CD1c-positive myeloid dendritic cell (primary cell): ENCODE measurements at regions not wholly inside any gene's neighbourhood (a gene's known extent, or its start where the extent isn't known, plus 50 kb on each side); places are given as distances from the start of the nearest gene placed in this dataset.

Experiments used
- DNase-seq: peaks from one replicate; pipeline ENCODE4 v3.0.0-alpha.2; 2016; ENCODE audit errors: extremely low spot score

DNA sequence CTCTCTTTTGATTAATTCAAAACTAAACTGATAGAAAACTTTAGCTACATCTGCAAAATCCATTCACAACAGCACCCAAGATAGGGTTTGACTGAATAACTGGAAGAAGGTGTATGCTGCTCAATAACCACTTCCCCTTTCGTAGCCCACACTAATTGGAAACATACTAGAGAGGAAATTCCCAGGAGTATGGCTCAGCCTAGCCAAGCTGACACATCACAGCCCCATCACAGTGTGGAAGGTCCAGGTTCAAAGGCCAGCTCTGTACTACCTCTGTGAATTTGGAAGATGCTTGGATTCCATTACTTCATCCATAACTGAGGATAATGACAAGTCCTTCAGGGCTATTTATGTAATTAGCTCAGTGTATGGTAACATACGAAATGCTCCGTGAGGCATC is 185.4 kb downstream of the FBXO15 start:
- no peak for DNase-seq

DNA sequence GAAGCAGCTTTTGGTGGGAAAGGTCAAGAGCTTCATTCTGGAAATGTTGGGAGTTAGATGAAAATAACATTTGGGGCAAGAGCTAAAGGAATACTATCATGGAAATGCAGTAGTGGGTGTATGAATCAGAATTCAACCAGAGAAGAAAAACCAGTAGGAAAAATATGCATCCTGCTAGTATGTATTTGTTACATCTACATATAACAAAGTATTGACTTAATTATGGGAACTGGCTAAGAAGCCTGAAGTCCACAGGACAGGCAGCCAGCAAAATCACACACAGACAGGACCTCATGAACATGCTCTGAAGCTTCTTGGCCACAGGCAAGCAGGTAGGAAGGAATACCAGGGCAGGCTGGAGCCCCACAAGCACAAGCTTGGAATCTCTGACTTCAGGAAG is 185.8 kb downstream of the FBXO15 start:
- no peak for DNase-seq

DNA sequence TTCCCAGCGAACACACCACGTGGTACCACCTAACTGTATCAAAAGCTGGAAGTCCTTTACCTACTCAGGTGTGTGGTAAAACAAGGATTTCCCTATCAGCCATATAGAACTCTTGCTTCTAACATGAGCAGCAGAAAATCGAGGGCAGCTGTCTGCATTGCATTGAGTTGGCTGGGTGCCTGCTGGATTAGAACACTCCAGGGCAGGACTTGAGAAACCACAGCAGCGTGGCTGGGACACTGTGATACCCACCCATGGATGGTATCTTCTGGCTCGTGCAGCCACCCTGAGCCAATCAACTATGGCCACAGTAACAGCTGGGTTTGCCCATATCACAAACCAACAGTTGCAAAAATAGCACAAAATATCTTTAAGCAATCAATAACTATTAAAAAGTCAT is 188.3 kb downstream of the FBXO15 start:
- DNase-seq: no peak

DNA sequence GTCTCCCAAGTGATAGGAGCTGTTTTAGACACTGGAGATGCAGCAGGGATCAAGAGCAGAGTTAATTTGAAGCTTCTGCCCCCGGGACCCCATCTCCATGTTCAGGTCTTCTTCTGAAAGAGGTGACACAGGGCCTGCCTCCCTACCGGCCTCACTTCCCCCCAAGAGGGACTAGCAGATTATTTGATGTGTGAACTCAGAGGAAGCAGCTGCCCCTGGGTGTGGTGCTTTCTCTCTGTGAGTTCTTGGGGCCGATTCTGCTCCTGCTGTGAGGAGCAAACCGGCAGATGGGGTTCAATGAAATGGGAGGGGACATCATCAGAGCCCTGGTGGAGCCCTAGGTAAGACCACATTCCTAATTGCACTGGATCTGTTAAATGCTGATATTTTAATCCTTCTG is 193.4 kb downstream of the FBXO15 start:
- DNase-seq: no peak

DNA sequence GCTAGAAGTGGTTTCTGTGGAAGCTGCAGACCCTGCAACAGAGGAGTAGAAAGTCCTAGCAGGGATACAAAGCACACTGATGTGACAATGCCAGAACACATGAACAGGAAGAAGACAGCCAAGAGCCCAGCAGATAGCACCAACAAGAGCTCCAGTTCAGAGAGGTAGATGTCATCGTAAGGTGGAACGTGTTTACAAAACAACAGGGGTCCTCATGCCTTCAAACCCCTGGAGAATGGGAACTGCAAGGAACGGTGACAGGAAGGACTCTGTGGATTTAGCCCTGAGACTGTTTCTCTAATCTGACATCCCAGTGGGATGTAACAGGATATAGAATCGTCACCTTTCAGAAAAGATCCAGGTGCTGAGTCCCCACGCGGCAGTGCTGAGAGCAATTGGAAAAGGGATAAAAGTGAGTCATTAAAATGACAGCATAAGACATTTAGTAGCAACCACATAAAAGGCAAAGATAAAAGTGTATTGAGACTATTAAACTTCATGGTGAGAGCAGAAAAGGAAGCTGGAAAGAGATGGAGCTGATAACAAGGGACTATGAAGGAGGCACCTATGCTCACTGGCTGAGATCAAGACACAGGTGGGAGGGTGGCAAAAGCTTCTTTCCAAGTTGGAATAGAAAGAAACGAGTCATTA is 195.2 kb downstream of the FBXO15 start:
- no peak for DNase-seq

DNA sequence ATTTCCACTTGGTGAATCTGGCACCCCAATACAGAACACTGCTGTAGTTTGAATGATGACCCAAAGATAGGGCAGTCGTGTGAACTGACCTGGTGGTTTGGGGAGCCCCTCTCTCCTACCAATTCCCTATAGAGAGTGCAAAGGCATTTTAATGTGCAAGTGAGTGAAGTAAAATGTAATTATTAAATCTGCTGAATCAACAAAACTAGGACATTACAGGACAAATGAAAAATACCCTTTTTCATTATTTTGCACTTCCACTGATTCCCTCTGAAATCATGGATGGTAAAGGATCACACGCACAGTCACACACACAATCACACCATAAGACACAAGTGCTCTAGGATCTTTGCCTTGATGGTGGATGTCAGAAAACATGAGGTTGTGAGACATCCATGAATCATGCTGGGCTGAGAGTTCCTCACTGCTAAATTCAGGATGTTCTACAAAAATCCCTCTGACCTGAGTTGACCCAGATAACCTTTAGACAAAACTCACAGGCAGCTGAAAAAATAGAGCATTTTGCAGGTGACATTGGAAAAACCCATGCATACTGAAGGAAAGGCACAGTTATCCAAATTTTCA is 197.4 kb downstream of the FBXO15 start:
- DNase-seq: no peak

DNA sequence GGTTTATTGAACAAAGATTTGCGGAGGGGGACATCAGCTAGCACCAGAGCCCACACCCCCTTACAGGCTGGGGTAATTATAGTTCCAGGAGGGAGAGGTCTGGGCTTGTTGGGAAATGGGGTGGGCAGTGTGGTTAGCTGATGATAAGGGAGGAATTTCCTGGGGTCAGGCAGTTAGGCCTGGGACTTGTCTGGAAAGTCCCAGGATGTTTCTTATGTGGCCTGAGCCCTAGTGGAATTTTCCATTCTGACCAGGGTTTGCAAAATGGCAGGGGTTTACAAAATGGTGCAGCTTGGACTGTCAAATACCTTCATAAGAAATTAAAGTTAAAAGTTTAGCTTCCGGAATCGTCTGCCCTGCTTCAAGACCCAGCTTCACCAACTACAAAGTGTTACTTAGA is 199.1 kb downstream of the FBXO15 start:
- DNase-seq: no peak

DNA sequence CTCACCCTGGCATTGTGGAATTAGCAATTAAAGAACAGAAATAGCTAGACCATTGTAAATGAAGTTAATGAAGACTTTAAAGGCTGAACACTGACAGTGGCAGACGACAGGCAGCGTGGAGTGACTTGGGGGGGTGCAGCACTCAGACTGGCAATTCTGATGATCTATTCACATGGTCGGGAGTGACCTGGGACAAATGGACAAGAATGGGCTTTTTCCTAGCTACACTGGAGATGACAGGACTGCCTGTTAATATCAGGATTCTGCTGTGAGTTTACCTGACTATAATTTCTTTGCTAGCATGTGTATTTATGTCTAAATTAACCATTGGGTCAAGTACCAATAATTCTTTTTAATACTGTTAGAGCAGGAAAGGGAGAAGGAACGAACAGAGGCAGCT is 199.6 kb downstream of the FBXO15 start:
- no peak for DNase-seq

DNA sequence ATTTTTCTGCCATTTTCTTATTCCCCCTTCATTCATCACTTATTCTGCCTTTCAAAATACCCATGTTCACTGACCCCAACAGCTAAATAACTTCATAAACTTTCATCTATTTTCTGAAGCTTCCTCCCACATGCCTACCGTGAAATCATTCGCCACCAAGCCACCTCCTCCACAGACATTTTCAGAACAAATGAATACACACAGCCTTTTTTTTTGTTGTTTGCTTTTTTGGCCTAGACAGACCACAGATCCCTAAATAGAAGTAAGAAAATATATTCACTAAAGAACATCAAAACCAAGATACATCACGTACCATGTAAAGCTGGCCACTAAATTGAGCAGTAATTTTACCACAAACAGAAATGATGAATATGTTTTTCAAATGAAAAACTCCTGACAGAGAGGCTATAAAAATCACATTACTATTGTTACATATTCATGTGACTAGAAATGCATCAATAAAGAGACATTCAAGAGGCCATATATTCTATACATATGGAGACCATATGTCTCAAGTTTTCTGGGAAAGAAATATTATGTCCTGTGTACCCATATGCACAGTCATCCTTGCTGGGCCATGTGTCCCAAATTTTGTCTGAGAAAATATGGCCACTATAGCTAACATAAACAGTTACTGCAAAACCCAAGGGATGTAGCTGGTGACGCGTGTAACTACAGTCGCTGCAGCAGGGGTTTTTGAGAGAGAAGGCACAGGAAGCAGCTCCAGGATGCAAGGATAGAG is 200.3 kb downstream of the FBXO15 start:
- DNase-seq: no peak

DNA sequence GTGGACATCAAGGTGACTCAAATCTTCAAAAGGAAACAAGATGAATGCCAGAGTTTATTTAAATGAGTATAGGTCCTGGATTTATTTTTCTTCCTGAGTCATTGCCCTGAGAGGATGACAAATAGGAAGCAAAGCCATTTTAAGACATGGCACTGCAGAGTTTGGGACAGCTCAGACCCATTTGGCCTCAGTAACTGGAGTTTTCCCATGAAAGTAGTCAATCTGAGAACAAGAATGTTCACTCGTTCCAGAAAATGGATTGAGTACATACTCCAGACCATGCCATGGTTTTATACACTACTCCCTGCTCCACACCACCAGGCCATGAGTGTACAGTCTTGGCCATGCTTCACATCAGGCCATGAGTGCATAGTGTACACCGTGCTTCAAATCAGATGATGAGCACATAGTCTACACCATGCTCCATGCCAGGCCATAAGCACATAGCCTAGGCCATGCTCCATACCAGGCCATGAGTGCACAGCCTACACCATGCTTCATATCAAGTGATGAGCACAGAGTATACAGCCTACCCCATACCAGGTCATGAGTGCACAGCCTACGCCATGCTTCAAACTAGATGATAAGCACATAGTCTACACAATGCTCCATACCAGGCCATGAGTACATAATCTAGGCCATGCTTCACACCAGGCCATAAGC is 202.4 kb downstream of the FBXO15 start:
- DNase-seq: no peak

DNA sequence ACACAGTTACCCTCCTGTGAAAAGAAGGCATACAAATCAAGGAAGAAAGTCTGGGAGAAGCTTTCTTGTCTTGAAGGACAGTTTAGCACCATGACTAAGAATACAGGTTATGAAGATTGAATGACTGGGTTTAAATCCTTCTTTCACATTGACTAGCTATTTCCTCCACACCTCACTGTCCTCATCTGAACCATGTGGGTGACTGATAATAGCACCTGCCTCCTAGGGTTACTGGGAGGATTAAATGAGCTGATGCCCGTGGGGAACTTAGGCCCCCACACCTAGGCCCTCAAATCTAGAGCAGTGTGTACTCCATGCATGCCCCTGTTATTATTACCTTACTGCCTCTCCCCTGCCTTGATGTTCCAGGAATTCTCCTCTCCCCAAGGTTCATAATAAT is 202.9 kb downstream of the FBXO15 start:
- DNase-seq: no peak

DNA sequence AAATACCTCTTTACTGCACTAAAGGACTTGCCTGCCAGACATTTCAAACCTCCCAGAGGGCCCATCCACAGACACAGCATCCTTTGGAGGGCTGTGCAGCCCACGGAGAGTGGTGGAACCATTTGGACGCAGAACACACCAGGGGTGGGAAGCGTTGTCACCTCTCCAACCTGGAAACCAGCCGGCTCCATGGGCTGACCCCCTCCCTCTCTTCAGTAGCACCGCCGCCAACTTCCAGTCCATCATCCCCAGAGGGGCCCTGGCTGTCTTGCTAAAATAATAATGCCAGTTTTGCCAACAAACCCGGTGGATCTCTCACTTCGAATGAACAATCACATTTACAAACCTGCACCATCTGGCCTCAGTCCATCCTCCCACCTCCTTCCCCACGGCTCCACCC is 203.9 kb downstream of the FBXO15 start:
- no peak for DNase-seq

DNA sequence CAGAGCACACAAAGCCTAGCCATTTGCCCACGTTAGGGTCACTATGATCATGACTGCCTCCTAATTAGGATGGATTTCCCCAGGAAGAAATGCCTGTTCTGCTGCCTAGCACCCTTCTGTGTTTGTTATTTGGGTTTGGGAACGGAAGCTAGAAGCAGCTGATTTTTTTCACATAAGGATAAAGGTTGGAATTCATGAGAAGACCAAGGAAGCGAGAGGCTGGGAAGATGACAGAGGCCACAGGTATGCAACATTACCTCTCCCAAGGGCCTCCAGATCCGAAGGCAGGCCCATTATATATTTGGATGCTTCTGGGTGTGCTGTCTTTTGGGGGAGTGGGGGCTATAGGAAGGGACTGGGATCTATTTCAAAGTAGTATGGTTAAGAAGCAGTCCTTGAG is 204.7 kb downstream of the FBXO15 start:
- no peak for DNase-seq

DNA sequence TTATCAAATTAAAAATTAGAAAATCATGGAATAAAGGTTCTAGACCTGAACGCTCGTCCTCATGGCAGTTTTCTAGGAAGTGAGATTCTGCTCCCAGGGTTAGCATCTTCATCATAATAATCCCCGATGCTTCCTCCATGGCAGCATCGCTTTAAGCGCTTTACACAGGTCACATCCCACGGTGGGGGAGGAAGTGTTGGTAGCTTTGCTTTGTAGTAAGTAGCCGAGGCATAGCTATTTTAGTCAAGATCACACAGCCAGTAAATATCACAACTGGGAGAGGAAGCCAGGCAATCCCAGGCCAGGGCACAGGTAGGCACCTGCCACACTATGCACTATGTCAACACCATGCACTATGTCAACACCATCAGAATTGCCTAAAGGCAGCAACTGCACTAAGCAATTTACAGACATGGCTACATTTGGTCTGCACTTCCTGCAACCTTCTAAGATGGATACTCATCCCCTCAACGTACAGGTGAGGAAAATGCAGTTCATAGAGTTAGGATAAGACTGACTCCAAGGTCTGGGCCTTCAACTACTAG is 205.5 kb downstream of the FBXO15 start:
- no peak for DNase-seq

DNA sequence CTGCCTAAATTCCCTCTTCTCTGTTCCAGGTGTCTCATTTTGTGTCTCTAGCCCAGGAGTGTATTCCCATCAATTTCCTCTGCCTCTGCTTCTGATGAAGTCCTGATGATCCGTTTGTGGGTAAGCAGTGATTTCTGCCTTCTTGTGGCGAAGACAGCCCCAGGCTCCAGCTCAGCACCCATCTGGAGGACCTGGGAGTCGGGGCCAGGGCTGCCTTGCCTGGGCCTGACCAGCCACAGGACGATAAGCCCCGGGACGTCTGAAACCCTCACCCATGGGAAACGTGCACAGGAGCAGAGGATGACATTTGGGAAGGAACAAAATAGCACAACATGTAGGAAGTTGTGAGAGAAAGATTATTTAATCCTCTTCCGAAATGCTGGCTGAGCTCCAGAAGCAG is 206.9 kb downstream of the FBXO15 start:
- no peak for DNase-seq

DNA sequence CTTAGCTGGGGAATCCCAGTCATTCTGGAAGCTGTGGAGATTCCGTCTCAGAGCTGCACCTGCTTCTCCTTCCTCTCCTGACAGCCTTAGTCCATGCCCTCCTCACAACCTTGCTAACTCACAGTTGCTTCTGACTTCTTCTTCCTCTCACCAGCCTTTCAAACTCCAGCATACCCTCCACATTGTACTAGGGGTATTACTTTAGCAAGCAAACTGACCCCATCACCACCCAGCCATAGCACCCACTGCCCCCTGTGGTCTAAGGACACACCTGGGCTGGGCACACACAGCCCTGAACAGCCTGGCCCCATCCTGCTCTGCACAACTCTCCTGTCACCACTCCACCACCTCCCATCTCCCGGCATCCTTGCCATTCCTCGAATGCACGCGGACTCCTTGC is 208.2 kb downstream of the FBXO15 start:
- no peak for DNase-seq

DNA sequence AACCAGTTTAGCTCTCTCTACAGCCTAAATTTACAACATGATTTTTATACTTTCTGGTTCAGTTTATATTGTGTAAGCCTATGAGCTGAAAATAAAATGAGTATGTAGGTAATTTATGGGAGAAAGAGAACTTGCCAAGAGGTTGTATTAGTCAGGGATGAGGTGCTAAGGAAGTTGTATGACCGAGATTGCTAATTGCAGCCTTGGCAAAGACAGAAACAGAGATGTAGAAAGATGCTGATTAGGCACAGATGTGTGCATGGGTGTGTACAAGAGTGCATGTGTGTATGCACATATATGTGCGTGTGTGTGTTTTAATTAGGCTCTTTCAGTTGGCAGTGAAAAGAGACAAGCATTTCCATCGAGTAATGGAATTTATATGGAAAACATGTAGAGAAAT is 213.9 kb downstream of the FBXO15 start:
- DNase-seq: no peak

DNA sequence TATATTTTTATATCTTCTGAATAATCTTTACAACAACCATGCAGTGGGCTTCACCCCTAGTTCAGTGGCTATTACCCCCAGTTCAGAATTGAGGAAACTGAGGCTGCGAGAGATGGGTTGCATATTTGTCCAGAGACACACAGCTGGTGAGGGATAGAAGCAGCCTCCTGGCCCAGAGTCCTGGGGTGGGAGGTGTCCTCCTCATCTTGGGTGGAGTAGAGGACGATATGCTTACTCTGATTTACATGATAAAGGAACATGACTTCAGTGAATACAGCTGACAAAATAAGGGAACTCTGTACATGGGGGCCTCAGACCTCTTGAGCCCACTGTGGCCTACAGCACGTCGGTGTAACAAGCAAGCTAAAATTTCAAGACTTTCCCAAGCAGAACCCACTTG is 214.7 kb downstream of the FBXO15 start:
- no peak for DNase-seq

DNA sequence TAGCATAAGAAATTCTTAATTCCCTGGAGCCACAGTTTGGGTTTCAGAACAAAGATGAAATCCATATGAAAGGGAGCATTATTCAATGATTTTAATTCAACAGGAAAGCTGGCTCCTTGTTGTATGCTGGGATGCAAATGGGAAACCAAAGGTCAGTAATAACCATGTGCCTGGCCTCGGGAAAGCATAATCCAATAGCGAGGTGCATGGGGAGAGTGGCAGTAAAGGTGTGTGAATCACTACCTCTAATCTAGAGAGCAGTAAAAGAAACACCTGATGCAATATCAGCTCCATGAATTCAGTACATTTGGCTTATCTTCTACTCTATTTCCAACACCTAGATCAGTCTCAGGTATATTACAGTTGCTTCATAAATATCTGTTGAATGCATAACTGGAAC is 220.1 kb downstream of the FBXO15 start:
- DNase-seq: no peak

DNA sequence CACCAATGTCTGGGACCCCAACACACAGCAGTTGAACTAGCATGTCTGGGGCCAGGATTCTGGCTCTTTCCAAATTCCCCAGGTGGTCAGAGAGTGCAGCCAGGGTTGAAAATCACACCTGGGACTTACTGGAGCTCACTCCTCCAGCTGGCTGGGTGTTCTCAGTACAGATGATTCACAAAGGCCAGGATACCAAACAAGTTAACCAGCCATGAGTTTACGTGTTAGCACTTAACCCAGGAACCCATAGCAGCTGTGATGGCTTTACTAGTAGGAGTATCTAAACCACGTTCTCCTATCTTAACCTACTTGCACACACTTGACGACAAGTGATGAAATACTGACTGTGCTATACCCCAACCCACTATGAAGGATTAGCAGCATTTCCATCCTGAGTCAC is 222.8 kb downstream of the FBXO15 start:
- no peak for DNase-seq

DNA sequence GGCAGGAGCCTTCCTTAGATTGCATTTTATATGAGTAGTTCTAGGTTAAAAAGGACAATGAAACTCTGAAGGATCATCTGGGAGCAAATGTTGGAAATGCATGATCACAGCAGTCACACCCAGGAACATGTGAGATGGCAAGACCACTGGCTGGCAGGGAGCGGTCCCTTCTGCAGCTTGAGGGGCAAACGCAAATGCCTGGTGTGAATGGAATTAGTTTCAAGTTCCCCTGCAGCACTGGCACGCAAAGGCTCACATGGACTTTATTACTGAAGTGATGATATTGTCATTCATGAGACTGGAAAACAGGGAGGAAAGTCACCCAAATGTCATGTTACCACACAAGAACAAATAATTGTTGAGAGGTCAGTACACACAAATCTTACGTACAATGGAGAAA is 223.3 kb downstream of the FBXO15 start:
- no peak for DNase-seq

DNA sequence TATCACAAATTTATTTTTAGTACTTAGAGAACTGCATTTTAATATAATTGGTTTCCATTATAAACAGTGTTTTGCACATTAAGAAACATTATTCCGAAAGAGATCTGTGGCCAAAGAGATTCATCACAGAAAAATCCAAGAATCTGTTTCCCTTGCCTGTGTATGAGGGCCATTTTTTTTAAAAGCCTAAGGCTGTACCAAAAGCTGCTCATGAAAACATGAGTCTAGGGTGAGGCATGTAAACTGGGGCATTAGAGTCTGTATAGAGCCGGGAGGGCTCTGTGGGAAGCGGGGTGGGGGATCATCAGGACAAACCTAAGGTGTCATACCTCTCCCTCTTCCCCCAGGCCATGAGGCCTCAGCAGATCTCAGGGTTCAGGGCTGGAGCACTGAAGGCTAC is 223.8 kb downstream of the FBXO15 start:
- DNase-seq: no peak

DNA sequence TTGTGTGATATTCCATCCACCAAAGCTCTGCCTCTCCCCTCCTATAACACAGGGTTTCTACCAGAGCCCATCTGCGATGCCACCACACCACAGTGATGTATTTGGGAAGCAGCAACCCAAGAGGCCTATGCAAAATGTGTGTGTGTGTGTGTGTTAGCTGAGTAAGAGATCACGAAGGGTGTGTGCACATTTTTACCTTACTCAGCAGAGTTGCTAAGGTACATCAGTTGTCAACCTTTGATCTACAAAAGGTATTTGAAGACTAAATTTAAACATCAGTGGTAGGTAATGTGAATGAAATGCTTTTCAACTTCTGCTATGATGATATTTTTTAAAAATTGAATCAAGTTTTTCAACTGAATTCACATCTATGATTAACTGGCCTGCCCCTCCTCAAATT is 227.6 kb downstream of the FBXO15 start:
- DNase-seq: no peak
